ENCODE measurements at regions not wholly inside any gene's neighbourhood (a gene's known extent, or its start where the extent isn't known, plus 50 kb on each side); places are given as distances from the start of the nearest gene placed in this dataset.

DNA sequence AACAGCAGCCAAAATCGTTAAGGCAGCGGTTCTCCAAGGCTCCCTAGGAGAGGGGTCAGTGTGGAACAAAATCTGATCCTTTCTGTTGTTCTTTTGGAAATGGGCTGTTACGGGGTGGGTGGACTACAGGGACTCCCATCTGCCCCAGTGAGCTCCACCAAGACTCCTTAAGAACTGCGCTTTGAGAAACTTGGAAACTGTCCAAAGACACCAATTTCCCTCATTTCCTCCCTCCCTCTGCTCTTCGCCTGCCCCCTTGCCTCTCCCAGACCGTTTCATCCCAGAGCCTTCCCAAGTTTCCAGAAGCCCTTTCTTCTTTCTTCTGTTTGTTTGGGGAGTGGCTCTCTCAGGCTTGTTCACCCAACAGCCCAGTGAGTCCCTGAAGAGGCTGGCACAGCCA lies 205.4 kb downstream of the COPRS start:
- TF ChIP-seq, protein P1, sequence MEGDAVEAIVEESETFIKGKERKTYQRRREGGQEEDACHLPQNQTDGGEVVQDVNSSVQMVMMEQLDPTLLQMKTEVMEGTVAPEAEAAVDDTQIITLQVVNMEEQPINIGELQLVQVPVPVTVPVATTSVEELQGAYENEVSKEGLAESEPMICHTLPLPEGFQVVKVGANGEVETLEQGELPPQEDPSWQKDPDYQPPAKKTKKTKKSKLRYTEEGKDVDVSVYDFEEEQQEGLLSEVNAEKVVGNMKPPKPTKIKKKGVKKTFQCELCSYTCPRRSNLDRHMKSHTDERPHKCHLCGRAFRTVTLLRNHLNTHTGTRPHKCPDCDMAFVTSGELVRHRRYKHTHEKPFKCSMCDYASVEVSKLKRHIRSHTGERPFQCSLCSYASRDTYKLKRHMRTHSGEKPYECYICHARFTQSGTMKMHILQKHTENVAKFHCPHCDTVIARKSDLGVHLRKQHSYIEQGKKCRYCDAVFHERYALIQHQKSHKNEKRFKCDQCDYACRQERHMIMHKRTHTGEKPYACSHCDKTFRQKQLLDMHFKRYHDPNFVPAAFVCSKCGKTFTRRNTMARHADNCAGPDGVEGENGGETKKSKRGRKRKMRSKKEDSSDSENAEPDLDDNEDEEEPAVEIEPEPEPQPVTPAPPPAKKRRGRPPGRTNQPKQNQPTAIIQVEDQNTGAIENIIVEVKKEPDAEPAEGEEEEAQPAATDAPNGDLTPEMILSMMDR (IDR thresholded peaks at IDR 0.05), result no peak
- TF ChIP-seq POLR2A (IDR thresholded peaks at IDR 0.05), result no peak
